ENCODE measurements at regions not wholly inside any gene's neighbourhood (a gene's known extent, or its start where the extent isn't known, plus 50 kb on each side); places are given as distances from the start of the nearest gene placed in this dataset.

GRCh38 chr4:26122690-26123089 is 198.1 kb upstream of the RBPJ start:
- TF ChIP-seq CTCF (IDR thresholded peaks at IDR 0.05; ENCODE audit: borderline replicate concordance, extremely low read depth, low read length, poor library complexity, severe bottlenecking) (no peak), EZH2 (IDR thresholded peaks at IDR 0.05; ENCODE audit: borderline replicate concordance, low read depth, low read length, severe bottlenecking) (no peak)
- H2AFZ ChIP-seq (ENCODE audit: low read depth, low read length): no peak overlapping the region
- ATAC-seq (ENCODE audit: insufficient read depth, low read depth): no peak

DNA sequence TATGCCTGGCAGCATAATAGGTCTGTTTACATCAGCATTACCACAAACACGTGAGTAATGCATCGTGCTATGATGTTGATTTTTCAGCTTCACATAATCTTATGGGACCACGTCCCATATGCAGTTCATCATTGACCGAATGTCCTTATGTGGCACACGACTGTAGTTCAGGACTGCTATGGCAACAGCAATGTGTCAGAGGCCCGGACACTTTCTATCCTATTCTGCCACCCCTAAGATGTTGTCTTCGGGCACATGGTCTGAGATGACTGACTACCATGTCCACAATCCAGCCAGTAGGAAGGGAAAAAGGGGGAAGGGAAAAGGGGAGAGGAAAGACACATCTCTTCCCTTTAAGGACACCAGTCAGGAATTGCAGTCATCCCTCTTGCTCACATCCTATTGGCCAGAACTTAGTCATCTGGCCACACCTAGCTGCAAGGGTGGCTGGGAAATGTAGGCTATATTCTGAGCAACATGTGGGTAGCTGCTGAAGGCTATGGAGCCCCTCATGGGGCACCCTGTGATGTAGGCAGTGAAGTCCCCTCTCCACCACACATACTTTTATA is 196.0 kb upstream of the RBPJ start:
- H4K20me1 ChIP-seq (ENCODE audit: insufficient read depth, low read length): no peaks in the 10 kb centered on the region
- no peaks in the 10 kb centered on the region for H3K9me3 ChIP-seq (ENCODE audit: insufficient read depth, low read length, severe bottlenecking)
- H3K27ac ChIP-seq (ENCODE audit: low read length): no peak overlapping the region
- H3K4me2 ChIP-seq (ENCODE audit: insufficient read depth, low read length): no peak overlapping the region
- no peak overlapping the region for H3K9ac ChIP-seq (ENCODE audit: low read depth, low read length)
- no peak overlapping the region for H3K4me3 ChIP-seq (ENCODE audit: low read depth in 1 of 2, low read length in 2 of 2)
- no peak for ATAC-seq (ENCODE audit: insufficient read depth, low read depth)
- TF ChIP-seq CTCF (IDR thresholded peaks at IDR 0.05; ENCODE audit: borderline replicate concordance, extremely low read depth, low read length, poor library complexity, severe bottlenecking): no peak
- TF ChIP-seq EZH2 (IDR thresholded peaks at IDR 0.05; ENCODE audit: borderline replicate concordance, low read depth, low read length, severe bottlenecking): no peak
- no peaks in the 10 kb centered on the region for H3K36me3 ChIP-seq (ENCODE audit: insufficient read depth, low read length)
- no peaks in the 10 kb centered on the region for H3K79me2 ChIP-seq (ENCODE audit: insufficient read depth, low read length)
- no peak for DNase-seq
- no peaks in the 10 kb centered on the region for H3K4me1 ChIP-seq (ENCODE audit: insufficient read depth, low read length)
- H3K27me3 ChIP-seq (ENCODE audit: insufficient read depth, low read length, poor library complexity): peaks cover 2% of the 10 kb centered on the region
- no peak overlapping the region for H2AFZ ChIP-seq (ENCODE audit: low read depth, low read length)

More at GRCh38 chr4:26122690-26123089, 198.1 kb upstream of the RBPJ start:
- no peaks in the 10 kb centered on the region for H4K20me1 ChIP-seq (ENCODE audit: insufficient read depth, low read length)
- no peaks in the 10 kb centered on the region for H3K4me1 ChIP-seq (ENCODE audit: insufficient read depth, low read length)
- no peak overlapping the region for H3K27ac ChIP-seq (ENCODE audit: low read length)
- H3K9ac ChIP-seq (ENCODE audit: low read depth, low read length): no peak overlapping the region
- H3K27me3 ChIP-seq (ENCODE audit: insufficient read depth, low read length, poor library complexity): peaks cover 9% of the 10 kb centered on the region
- H3K36me3 ChIP-seq (ENCODE audit: insufficient read depth, low read length): no peaks in the 10 kb centered on the region
- no peak overlapping the region for H3K4me2 ChIP-seq (ENCODE audit: insufficient read depth, low read length)
- H3K4me3 ChIP-seq (ENCODE audit: low read depth in 1 of 2, low read length in 2 of 2): no peak overlapping the region
- no peak for DNase-seq
- no peaks in the 10 kb centered on the region for H3K79me2 ChIP-seq (ENCODE audit: insufficient read depth, low read length)
- H3K9me3 ChIP-seq (ENCODE audit: insufficient read depth, low read length, severe bottlenecking): no peaks in the 10 kb centered on the region

- no peaks in the 10 kb centered on the region for H3K79me2 ChIP-seq (ENCODE audit: insufficient read depth, low read length)
- H3K4me2 ChIP-seq (ENCODE audit: insufficient read depth, low read length): no peak overlapping the region
- H3K4me1 ChIP-seq (ENCODE audit: insufficient read depth, low read length): no peaks in the 10 kb centered on the region
- H4K20me1 ChIP-seq (ENCODE audit: insufficient read depth, low read length): no peaks in the 10 kb centered on the region
- H2AFZ ChIP-seq (ENCODE audit: low read depth, low read length): no peak overlapping the region
- H3K36me3 ChIP-seq (ENCODE audit: insufficient read depth, low read length): no peaks in the 10 kb centered on the region
- no peak for DNase-seq
- no peak for ATAC-seq (ENCODE audit: insufficient read depth, low read depth)
- no peaks in the 10 kb centered on the region for H3K9me3 ChIP-seq (ENCODE audit: insufficient read depth, low read length, severe bottlenecking)
- H3K27me3 ChIP-seq (ENCODE audit: insufficient read depth, low read length, poor library complexity): no peaks in the 10 kb centered on the region
- no peak overlapping the region for H3K27ac ChIP-seq (ENCODE audit: low read length)
- no peak for TF ChIP-seq CTCF (IDR thresholded peaks at IDR 0.05; ENCODE audit: borderline replicate concordance, extremely low read depth, low read length, poor library complexity, severe bottlenecking)
- no peak for TF ChIP-seq EZH2 (IDR thresholded peaks at IDR 0.05; ENCODE audit: borderline replicate concordance, low read depth, low read length, severe bottlenecking)
- no peak overlapping the region for H3K4me3 ChIP-seq (ENCODE audit: low read depth in 1 of 2, low read length in 2 of 2)
- H3K9ac ChIP-seq (ENCODE audit: low read depth, low read length): no peak overlapping the region
These were observed 194.6 kb upstream of the RBPJ start for GRCh38 chr4:26126143-26126718.
